OCI-M2 (cell line): ENCODE measurements at regions not wholly inside any gene's neighbourhood (a gene's known extent, or its start where the extent isn't known, plus 50 kb on each side); places are given as distances from the start of the nearest gene placed in this dataset.
"Not testable (repeated sequence)": the region's sequence is repeated elsewhere in the genome, so short reads cannot be mapped to it uniquely, and the experiment has no call there.

ENCODE experiments used
- DNase-seq: peaks from one replicate; lab custom pipeline; 2025; ENCODE audit not compliant: unreplicated experiment; lab: John Stamatoyannopoulos, UW

- no peak for DNase-seq
These were observed 301.9 kb upstream of the PRKCQ start for GRCh38 chr10:6881987-6882386.

- no peak for DNase-seq
These were observed 297.8 kb upstream of the PRKCQ start for GRCh38 chr10:6877722-6878392.

- no peak for DNase-seq
These were observed 297.3 kb upstream of the PRKCQ start for GRCh38 chr10:6877336-6877721.

- DNase-seq, result no peak
These were observed 295.3 kb upstream of the PRKCQ start for GRCh38 chr10:6875269-6875865.

- no peak for DNase-seq
These were observed 291.1 kb upstream of the PRKCQ start for GRCh38 chr10:6871128-6871527.

- no peak for DNase-seq
These were observed 288.1 kb upstream of the PRKCQ start for GRCh38 chr10:6868036-6868725.

GRCh38 chr10:6866757-6867156 lies 286.7 kb upstream of the PRKCQ start:
- DNase-seq, result no peak

- DNase-seq, result no peak
These were observed 284.1 kb upstream of the PRKCQ start for GRCh38 chr10:6864142-6864541.

GRCh38 chr10:6863381-6863780 lies 283.3 kb upstream of the PRKCQ start:
- no peak for DNase-seq

GRCh38 chr10:6850452-6850851 lies 270.4 kb upstream of the PRKCQ start:
- no peak for DNase-seq

GRCh38 chr10:6847561-6847960 lies 267.5 kb upstream of the PRKCQ start:
- no peak for DNase-seq

GRCh38 chr10:6843894-6844650 lies 264.0 kb upstream of the PRKCQ start:
- DNase-seq, result no peak

GRCh38 chr10:6843481-6843881 lies 263.4 kb upstream of the PRKCQ start:
- no peak for DNase-seq

GRCh38 chr10:6842722-6843121 lies 262.6 kb upstream of the PRKCQ start:
- DNase-seq, result no peak

GRCh38 chr10:6841761-6842160 lies 261.7 kb upstream of the PRKCQ start:
- DNase-seq, result no peak

- no peak for DNase-seq
These were observed 260.7 kb upstream of the PRKCQ start for GRCh38 chr10:6840766-6841165.

GRCh38 chr10:6840201-6840691 lies 260.2 kb upstream of the PRKCQ start:
- DNase-seq, result no peak

- no peak for DNase-seq
These were observed 258.0 kb upstream of the PRKCQ start for GRCh38 chr10:6838118-6838517.

- DNase-seq, result no peak
These were observed 253.5 kb upstream of the PRKCQ start for GRCh38 chr10:6833458-6834011.

- not testable (repeated sequence) for DNase-seq
These were observed 250.9 kb upstream of the PRKCQ start for GRCh38 chr10:6830981-6831380.

- DNase-seq, result not testable (repeated sequence)
These were observed 244.7 kb upstream of the PRKCQ start for GRCh38 chr10:6824793-6825192.
